Neural cell (in vitro differentiated cells): ENCODE measurements at regions not wholly inside any gene's neighbourhood (a gene's known extent, or its start where the extent isn't known, plus 50 kb on each side); places are given as distances from the start of the nearest gene placed in this dataset.

Experiments used
- H2AFZ ChIP-seq: fragments of 200-600, 300-800 bp; sonication (generic), shearing (Covaris generic); 2 replicates; pipeline ENCODE4 v1.6.0; 2014; ENCODE audit warnings: low read depth, mild to moderate bottlenecking, antibody characterized with exemption, low read length, moderate library complexity
- H3F3A ChIP-seq: fragments of 200-600 bp; shearing (Covaris generic); 2 replicates; pipeline ENCODE4 v1.6.1; 2016; ENCODE audit warnings: mild to moderate bottlenecking, moderate library complexity, mixed read lengths, antibody characterized with exemption, low read length; ENCODE audit not compliant: insufficient read depth, poor library complexity, severe bottlenecking
- H3K27ac ChIP-seq: fragments of 200-600, 300-800 bp; sonication (generic), shearing (Covaris generic); 2 replicates; pipeline ENCODE4 v1.5.1; 2014; ENCODE audit warnings: mild to moderate bottlenecking, low read length, moderate library complexity
- H3K27me3 ChIP-seq: fragments of 300-800, 200-600 bp; sonication (generic), shearing (Covaris generic); 2 replicates; pipeline ENCODE4 v1.6.0; 2014; ENCODE audit warnings: mild to moderate bottlenecking, low read depth, low read length, moderate library complexity; ENCODE audit not compliant: insufficient read depth
- H3K36me3 ChIP-seq: fragments of 300-800, 200-600 bp; sonication (generic), shearing (Covaris generic); 2 replicates; pipeline ENCODE4 v1.5.1; 2014; ENCODE audit warnings: mild to moderate bottlenecking, antibody characterized with exemption, low read length, moderate library complexity; ENCODE audit not compliant: insufficient read depth
- H3K4me2 ChIP-seq: fragments of 300-800, 200-600 bp; sonication (generic), shearing (Covaris generic); 2 replicates; pipeline ENCODE4 v1.6.0; 2014; ENCODE audit warnings: mild to moderate bottlenecking, low read length
- H3K4me3 ChIP-seq: fragments of 300-800, 200-600 bp; sonication (generic), shearing (Covaris generic); 2 replicates; pipeline ENCODE4 v1.5.1; 2014; ENCODE audit warnings: mild to moderate bottlenecking, low read length, moderate library complexity
- H3K79me2 ChIP-seq: fragments of 200-600 bp; shearing (Covaris generic); replicated peaks from 2 replicates; pipeline ENCODE4 v1.6.0; 2014; ENCODE audit warnings: mild to moderate bottlenecking, low read length, moderate library complexity; ENCODE audit not compliant: insufficient read depth
- H3K9ac ChIP-seq: fragments of 300-800, 200-600 bp; sonication (generic), shearing (Covaris generic); 2 replicates; pipeline ENCODE4 v1.6.1; 2016; ENCODE audit warnings: mild to moderate bottlenecking, low read length, mixed read lengths
- H3K9me2 ChIP-seq: fragments of 200-600 bp; shearing (Covaris generic); 2 replicates; pipeline ENCODE4 v1.6.1; 2016; ENCODE audit warnings: mild to moderate bottlenecking, low read length, mixed read lengths; ENCODE audit not compliant: insufficient read depth
- H3K9me3 ChIP-seq: fragments of 200-600, 300-800 bp; sonication (generic), shearing (Covaris generic); 2 replicates; pipeline ENCODE4 v1.6.1; 2016; ENCODE audit warnings: mild to moderate bottlenecking, mixed run types, low read length, moderate library complexity, mixed read lengths
- H4K20me1 ChIP-seq: fragments of 200-600 bp; shearing (Covaris generic); 2 replicates; pipeline ENCODE4 v1.6.1; 2016; ENCODE audit warnings: mild to moderate bottlenecking, mixed run types; ENCODE audit not compliant: insufficient read depth
- CTCF ChIP-seq: fragments of 450-650 bp; IDR thresholded peaks from 2 replicates; pipeline ENCODE4 v1.5.1; 2014; ENCODE audit warnings: antibody characterized with exemption, mild to moderate bottlenecking, moderate library complexity; ENCODE audit not compliant: poor library complexity, severe bottlenecking
- EP300 ChIP-seq: fragments of 450-650 bp; conservative IDR thresholded peaks from 2 replicates; pipeline ENCODE4 v1.6.1; 2014; ENCODE audit warnings: antibody characterized with exemption, mild to moderate bottlenecking, moderate library complexity; ENCODE audit not compliant: poor library complexity, severe bottlenecking
- EZH2 ChIP-seq: fragments of 200-600, 300-800 bp; shearing (Covaris generic), sonication (generic); IDR thresholded peaks from 2 replicates; pipeline ENCODE4 v1.6.1; 2014; ENCODE audit warnings: antibody characterized with exemption, low read length, borderline replicate concordance, mild to moderate bottlenecking; ENCODE audit not compliant: insufficient read depth, poor library complexity, severe bottlenecking
- MXI1 ChIP-seq: fragments of 450-650 bp; conservative IDR thresholded peaks from 2 replicates; pipeline ENCODE4 v1.6.1; 2014; ENCODE audit warnings: antibody characterized with exemption, mild to moderate bottlenecking; ENCODE audit not compliant: poor library complexity, severe bottlenecking
- POLR2AphosphoS5 ChIP-seq: IDR thresholded peaks from 2 replicates; pipeline ENCODE4 v1.6.1; 2012
- RAD21 ChIP-seq: fragments of 450-650 bp; conservative IDR thresholded peaks from 2 replicates; pipeline ENCODE4 v1.6.1; 2014; ENCODE audit warnings: antibody characterized with exemption, mild to moderate bottlenecking, moderate library complexity
- REST ChIP-seq: IDR thresholded peaks from 2 replicates; pipeline ENCODE4 v1.6.1; 2012; ENCODE audit warnings: borderline replicate concordance
- SMC3 ChIP-seq: fragments of 450-650 bp; conservative IDR thresholded peaks from 2 replicates; pipeline ENCODE4 v1.6.1; 2014; ENCODE audit warnings: antibody characterized with exemption, mild to moderate bottlenecking, moderate library complexity; ENCODE audit not compliant: poor library complexity
- TAF1 ChIP-seq: IDR thresholded peaks from 2 replicates; pipeline ENCODE4 v1.6.1; 2012; ENCODE audit warnings: low read depth

DNA sequence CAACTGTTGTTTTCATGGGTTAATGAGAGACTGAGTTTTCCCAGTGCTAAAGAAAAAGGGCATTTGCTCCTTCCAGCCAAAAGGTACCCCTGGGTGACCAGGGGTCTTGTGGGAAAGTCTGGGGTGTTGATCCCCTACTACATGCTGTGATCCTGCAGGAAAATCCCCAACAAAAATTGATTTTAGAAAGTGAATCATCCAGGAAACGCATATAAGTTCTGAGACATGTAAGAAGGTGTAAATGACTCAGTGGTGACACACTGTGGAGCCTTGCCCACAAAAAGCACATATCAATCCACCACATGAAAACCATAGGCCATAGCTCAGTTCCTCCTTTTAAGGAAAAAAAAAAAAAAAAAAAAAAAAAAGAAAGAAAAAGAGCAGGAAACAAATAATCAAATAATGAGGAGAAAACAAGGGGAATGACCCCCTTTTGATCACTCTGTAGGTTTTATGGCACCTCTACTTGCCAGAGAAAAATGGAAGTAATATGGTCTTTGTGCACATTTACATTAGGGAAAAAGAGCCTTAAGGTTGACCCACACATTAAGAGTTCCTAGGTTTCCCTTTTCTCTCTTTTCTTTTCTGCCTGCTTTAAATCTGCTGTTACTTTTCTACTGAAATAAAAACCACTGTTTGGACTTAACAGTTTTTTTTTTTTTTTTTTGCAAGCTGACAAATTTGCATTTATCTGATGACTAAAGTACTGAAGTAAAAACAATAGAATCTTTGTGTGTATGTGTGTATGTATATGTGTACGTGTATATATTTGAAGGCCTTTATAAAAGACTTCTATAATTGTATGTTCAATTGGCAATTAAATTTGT is 386.0 kb downstream of the KIF20B start:
- no peak overlapping the region for H3K4me3 ChIP-seq
- H3K27me3 ChIP-seq = no peaks in the 10 kb centered on the region
- H2AFZ ChIP-seq = no peak overlapping the region
- H3K9me2 ChIP-seq = no peaks in the 10 kb centered on the region
- H3F3A ChIP-seq = no peaks in the 10 kb centered on the region
- no peak overlapping the region for H3K27ac ChIP-seq
- TF ChIP-seq EP300 (no peak), REST (no peak), SMC3 (no peak), EZH2 (no peak), TAF1 (no peak), CTCF (no peak), MXI1 (no peak), POLR2AphosphoS5 (no peak), RAD21 (no peak)
- no peak overlapping the region for H3K4me2 ChIP-seq
- H3K36me3 ChIP-seq = no peaks in the 10 kb centered on the region
- no peaks in the 10 kb centered on the region for H3K79me2 ChIP-seq
- H4K20me1 ChIP-seq = no peaks in the 10 kb centered on the region
- H3K9ac ChIP-seq = no peak overlapping the region
- H3K9me3 ChIP-seq = no peaks in the 10 kb centered on the region

- Histone ChIP-seq H3K27ac (no peak overlapping the region), H3K4me3 (no peak overlapping the region), H3K27me3 (no peaks in the 10 kb centered on the region), H3F3A (no peaks in the 10 kb centered on the region), H3K9me2 (no peaks in the 10 kb centered on the region), H3K4me2 (no peak overlapping the region), H2AFZ (no peak overlapping the region), H4K20me1 (no peaks in the 10 kb centered on the region), H3K9ac (no peak overlapping the region), H3K36me3 (no peaks in the 10 kb centered on the region), H3K79me2 (no peaks in the 10 kb centered on the region), H3K9me3 (no peaks in the 10 kb centered on the region)
- TF ChIP-seq EZH2 (no peak), CTCF (no peak), MXI1 (no peak), REST (no peak), EP300 (no peak), POLR2AphosphoS5 (no peak), SMC3 (no peak), TAF1 (no peak), RAD21 (no peak)
Measured at GRCh38 chr10:90088024-90088317, 386.6 kb downstream of the KIF20B start.
